H1 (cell line): ENCODE measurements at regions not wholly inside any gene's neighbourhood (a gene's known extent, or its start where the extent isn't known, plus 50 kb on each side); places are given as distances from the start of the nearest gene placed in this dataset.

Experiments used
- CHD2 ChIP-seq: IDR thresholded peaks from 2 replicates; pipeline ENCODE4 v1.6.1; 2012; ENCODE audit warnings: low read length, improper control_type of control experiment
- EZH2 ChIP-seq: fragments of 200-600 bp; sonication (generic); IDR thresholded peaks from 2 replicates; pipeline ENCODE4 v1.7.1; 2012; ENCODE audit warnings: low read depth, mild to moderate bottlenecking, moderate library complexity, low read length, inconsistent platforms; ENCODE audit not compliant: severe bottlenecking
- GABPA ChIP-seq: IDR thresholded peaks from 2 replicates; pipeline ENCODE4 v1.6.1; 2011; ENCODE audit warnings: mild to moderate bottlenecking, low read length, moderate library complexity, borderline replicate concordance; ENCODE audit not compliant: insufficient read depth
- KDM5A ChIP-seq: fragments of 200-600 bp; IDR thresholded peaks from 2 replicates; pipeline ENCODE4 v1.7.1; 2012; ENCODE audit warnings: mild to moderate bottlenecking, low read length, inconsistent platforms, mixed read lengths
- MAX ChIP-seq: IDR thresholded peaks from 2 replicates; pipeline ENCODE4 v1.6.1; 2012; ENCODE audit warnings: inconsistent platforms
- POLR2A ChIP-seq, 2 experiments: IDR thresholded peaks; 1 replicate in 1 of 2; 2 replicates in 1 of 2; pipeline ENCODE4 v1.6.1; 2011; ENCODE audit warnings: low read depth in 2 of 2, low read length in 2 of 2, mild to moderate bottlenecking in 2 of 2; ENCODE audit errors: control extremely low read depth in 1 of 2
- SRF ChIP-seq: IDR thresholded peaks from 2 replicates; pipeline ENCODE4 v1.6.1; 2011; ENCODE audit warnings: mild to moderate bottlenecking, low read depth, low read length, moderate library complexity
- TAF1 ChIP-seq: IDR thresholded peaks from 2 replicates; pipeline ENCODE4 v1.6.1; 2011; ENCODE audit warnings: mild to moderate bottlenecking, low read depth, low read length
- ZNF274 ChIP-seq: IDR thresholded peaks from 2 replicates; pipeline ENCODE4 v1.7.0; 2012; ENCODE audit warnings: low read length, borderline replicate concordance; ENCODE audit errors: extremely low read depth
- TF ChIP-seq, protein P1 (sequence below), 3 experiments: IDR thresholded peaks; 1 replicate in 2 of 3; 2 replicates in 1 of 3; pipeline versions ENCODE4 v1.5.1 to v1.6.1; 2011; ENCODE audit warnings: low read length in 3 of 3, mild to moderate bottlenecking in 3 of 3, inconsistent platforms in 2 of 3, low read depth in 1 of 3, moderate library complexity in 1 of 3; ENCODE audit not compliant: insufficient read depth in 1 of 3; ENCODE audit errors: control extremely low read depth in 1 of 3
- TF ChIP-seq, protein P2 (sequence below): IDR thresholded peaks from 2 replicates; pipeline ENCODE4 v1.6.1; 2011; ENCODE audit warnings: low read depth, mild to moderate bottlenecking, low read length; ENCODE audit not compliant: insufficient read depth

DNA sequence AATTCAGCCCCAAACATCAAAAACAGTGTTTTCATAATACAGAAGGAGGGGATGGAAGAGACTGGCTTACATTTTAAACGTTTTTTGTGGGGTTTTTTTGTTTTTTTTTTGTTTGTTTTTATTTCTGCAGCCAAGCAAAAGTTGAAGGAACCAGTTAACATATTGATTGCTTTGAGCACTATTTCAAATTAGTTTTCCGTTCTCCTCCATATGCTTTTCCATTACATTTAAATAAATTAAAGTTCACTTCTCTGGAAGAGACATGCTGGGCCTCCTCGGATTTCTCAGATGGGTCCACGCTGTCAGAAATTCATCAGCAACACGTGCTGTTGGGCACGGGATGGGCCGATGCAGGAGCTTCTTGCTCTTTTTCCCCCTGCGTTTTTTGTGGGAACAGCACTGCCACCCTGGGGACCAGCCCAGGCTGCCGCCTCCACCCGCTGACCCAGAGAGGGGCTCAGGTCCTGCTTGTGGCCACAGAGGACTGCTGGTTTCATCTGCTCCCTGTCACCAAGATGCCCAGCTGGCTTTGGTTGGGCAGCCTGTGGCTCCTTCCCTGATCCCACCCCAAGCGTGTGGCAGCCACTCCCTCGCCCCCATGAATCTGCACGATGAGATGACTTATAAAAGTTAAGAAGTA, 67.7 kb upstream of the CHST15 start:
- TF ChIP-seq KDM5A, result no peak
- TF ChIP-seq POLR2A (IDR thresholded peaks at IDR 0.05; ENCODE audit: control extremely low read depth in 1 of 2, low read depth in 2 of 2, low read length in 2 of 2), result no peak
- TF ChIP-seq ZNF274, result no peak
- TF ChIP-seq, protein P1, sequence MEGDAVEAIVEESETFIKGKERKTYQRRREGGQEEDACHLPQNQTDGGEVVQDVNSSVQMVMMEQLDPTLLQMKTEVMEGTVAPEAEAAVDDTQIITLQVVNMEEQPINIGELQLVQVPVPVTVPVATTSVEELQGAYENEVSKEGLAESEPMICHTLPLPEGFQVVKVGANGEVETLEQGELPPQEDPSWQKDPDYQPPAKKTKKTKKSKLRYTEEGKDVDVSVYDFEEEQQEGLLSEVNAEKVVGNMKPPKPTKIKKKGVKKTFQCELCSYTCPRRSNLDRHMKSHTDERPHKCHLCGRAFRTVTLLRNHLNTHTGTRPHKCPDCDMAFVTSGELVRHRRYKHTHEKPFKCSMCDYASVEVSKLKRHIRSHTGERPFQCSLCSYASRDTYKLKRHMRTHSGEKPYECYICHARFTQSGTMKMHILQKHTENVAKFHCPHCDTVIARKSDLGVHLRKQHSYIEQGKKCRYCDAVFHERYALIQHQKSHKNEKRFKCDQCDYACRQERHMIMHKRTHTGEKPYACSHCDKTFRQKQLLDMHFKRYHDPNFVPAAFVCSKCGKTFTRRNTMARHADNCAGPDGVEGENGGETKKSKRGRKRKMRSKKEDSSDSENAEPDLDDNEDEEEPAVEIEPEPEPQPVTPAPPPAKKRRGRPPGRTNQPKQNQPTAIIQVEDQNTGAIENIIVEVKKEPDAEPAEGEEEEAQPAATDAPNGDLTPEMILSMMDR (IDR thresholded peaks at IDR 0.05; ENCODE audit: control extremely low read depth in 1 of 3, insufficient read depth in 1 of 3, low read depth in 1 of 3, low read length in 3 of 3), result no peak
- TF ChIP-seq CHD2, result no peak
- TF ChIP-seq EZH2, result no peak
- no peak for TF ChIP-seq GABPA
- no peak for TF ChIP-seq TAF1
- TF ChIP-seq, protein P2, sequence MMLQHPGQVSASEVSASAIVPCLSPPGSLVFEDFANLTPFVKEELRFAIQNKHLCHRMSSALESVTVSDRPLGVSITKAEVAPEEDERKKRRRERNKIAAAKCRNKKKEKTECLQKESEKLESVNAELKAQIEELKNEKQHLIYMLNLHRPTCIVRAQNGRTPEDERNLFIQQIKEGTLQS, result no peak
- no peak for TF ChIP-seq SRF
- TF ChIP-seq MAX, result no peak
